HEK293 (cell line): ENCODE measurements at regions not wholly inside any gene's neighbourhood (a gene's known extent, or its start where the extent isn't known, plus 50 kb on each side); places are given as distances from the start of the nearest gene placed in this dataset.

Experiments
- ZNF221 ChIP-seq: fragments of 450-650 bp; formaldehyde crosslinking; IDR thresholded peaks from 2 replicates; pipeline ENCODE4 v1.5.1; 2017; ENCODE audit warnings: missing biosample characterization, missing genetic modification characterization, borderline replicate concordance
- ZNF324 ChIP-seq: fragments of 450-650 bp; formaldehyde crosslinking; IDR thresholded peaks from 2 replicates; pipeline ENCODE4 v1.5.1; 2016; ENCODE audit warnings: missing biosample characterization, missing genetic modification characterization
- ZNF366 ChIP-seq: fragments of 450-650 bp; formaldehyde crosslinking; conservative IDR thresholded peaks from 2 replicates; pipeline ENCODE4 v1.5.1; 2016; ENCODE audit warnings: missing biosample characterization, missing genetic modification characterization
- TF ChIP-seq, protein P1 (sequence below): fragments of 450-650 bp; formaldehyde crosslinking; IDR thresholded peaks from 2 replicates; pipeline ENCODE4 v1.5.1; 2016; ENCODE audit warnings: missing biosample characterization, missing genetic modification characterization, low read depth
- TF ChIP-seq, protein P2 (sequence below): fragments of 450-650 bp; formaldehyde crosslinking; IDR thresholded peaks from 2 replicates; pipeline ENCODE4 v1.5.1; 2016; ENCODE audit warnings: missing biosample characterization, missing genetic modification characterization
- TF ChIP-seq, protein P3 (sequence below): fragments of 450-650 bp; formaldehyde crosslinking; optimal IDR thresholded peaks from 2 replicates; pipeline ENCODE3; 2016; ENCODE audit warnings: missing biosample characterization, mild to moderate bottlenecking, missing genetic modification characterization

DNA sequence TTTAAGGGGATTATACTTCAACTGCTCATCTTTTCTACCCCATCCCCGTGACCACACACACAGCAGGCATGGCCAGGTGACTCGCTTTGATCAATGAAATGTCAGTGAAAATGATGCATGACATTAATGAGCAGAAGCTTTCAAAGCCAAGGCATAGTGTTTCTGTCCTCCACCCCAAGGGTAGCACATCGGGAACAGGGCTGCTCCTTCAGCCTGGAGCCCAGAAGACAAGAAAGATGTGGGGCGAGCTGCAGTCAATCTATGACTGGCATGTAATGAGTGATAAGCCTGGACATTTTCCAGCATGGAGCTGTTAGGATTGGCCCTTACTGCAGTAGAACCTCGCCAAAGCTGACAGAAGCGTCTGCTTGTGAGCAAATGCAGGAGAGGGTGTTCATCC lies 122.6 kb upstream of the IRX2 start:
- TF ChIP-seq, protein P1, sequence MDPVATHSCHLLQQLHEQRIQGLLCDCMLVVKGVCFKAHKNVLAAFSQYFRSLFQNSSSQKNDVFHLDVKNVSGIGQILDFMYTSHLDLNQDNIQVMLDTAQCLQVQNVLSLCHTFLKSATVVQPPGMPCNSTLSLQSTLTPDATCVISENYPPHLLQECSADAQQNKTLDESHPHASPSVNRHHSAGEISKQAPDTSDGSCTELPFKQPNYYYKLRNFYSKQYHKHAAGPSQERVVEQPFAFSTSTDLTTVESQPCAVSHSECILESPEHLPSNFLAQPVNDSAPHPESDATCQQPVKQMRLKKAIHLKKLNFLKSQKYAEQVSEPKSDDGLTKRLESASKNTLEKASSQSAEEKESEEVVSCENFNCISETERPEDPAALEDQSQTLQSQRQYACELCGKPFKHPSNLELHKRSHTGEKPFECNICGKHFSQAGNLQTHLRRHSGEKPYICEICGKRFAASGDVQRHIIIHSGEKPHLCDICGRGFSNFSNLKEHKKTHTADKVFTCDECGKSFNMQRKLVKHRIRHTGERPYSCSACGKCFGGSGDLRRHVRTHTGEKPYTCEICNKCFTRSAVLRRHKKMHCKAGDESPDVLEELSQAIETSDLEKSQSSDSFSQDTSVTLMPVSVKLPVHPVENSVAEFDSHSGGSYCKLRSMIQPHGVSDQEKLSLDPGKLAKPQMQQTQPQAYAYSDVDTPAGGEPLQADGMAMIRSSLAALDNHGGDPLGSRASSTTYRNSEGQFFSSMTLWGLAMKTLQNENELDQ (tag by site-specific recombination): no peak
- TF ChIP-seq ZNF221 (tag by site-specific recombination) (no peak), ZNF366 (no peak), ZNF324 (no peak)
- TF ChIP-seq, protein P2, sequence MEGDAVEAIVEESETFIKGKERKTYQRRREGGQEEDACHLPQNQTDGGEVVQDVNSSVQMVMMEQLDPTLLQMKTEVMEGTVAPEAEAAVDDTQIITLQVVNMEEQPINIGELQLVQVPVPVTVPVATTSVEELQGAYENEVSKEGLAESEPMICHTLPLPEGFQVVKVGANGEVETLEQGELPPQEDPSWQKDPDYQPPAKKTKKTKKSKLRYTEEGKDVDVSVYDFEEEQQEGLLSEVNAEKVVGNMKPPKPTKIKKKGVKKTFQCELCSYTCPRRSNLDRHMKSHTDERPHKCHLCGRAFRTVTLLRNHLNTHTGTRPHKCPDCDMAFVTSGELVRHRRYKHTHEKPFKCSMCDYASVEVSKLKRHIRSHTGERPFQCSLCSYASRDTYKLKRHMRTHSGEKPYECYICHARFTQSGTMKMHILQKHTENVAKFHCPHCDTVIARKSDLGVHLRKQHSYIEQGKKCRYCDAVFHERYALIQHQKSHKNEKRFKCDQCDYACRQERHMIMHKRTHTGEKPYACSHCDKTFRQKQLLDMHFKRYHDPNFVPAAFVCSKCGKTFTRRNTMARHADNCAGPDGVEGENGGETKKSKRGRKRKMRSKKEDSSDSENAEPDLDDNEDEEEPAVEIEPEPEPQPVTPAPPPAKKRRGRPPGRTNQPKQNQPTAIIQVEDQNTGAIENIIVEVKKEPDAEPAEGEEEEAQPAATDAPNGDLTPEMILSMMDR: no peak
- TF ChIP-seq, protein P3, sequence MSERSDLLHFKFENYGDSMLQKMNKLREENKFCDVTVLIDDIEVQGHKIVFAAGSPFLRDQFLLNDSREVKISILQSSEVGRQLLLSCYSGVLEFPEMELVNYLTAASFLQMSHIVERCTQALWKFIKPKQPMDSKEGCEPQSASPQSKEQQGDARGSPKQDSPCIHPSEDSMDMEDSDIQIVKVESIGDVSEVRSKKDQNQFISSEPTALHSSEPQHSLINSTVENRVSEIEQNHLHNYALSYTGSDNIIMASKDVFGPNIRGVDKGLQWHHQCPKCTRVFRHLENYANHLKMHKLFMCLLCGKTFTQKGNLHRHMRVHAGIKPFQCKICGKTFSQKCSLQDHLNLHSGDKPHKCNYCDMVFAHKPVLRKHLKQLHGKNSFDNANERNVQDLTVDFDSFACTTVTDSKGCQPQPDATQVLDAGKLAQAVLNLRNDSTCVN (tag by site-specific recombination): no peak
